UCSD-AML1 (cell line): ENCODE measurements at regions not wholly inside any gene's neighbourhood (a gene's known extent, or its start where the extent isn't known, plus 50 kb on each side); places are given as distances from the start of the nearest gene placed in this dataset.
"Not testable (repeated sequence)": the region's sequence is repeated elsewhere in the genome, so short reads cannot be mapped to it uniquely, and the experiment has no call there.

Experiments
- DNase-seq: peaks from one replicate; lab custom pipeline; 2025; ENCODE audit not compliant: unreplicated experiment; lab: John Stamatoyannopoulos, UW

DNA sequence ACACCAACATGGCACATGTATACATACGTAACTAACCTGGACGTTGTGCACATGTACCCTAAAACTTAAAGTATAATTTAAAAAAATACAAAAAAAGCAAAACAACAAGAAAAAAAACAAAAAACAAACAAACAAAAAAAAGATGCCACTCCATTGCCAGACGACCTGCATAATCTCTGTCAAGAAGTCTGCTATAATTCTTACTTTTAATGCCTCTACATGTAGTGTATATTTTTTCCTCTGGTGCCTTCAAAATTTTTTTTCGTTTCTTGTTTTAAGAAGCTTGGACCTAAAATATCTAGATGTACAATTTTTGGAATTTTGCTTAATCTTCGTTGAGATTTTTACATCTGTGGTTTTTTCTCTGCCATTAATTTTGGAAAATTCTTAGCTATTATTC lies 235.6 kb upstream of the ZNF521 start:
- DNase-seq, result no peak

- no peak for DNase-seq
Measured at GRCh38 chr18:25568986-25569385, 217.0 kb upstream of the ZNF521 start.

GRCh38 chr18:25563816-25564683 lies 212.1 kb upstream of the ZNF521 start:
- no peak for DNase-seq

- DNase-seq, result no peak
Measured at GRCh38 chr18:25563346-25563745, 211.4 kb upstream of the ZNF521 start.

- DNase-seq, result no peak
Measured at GRCh38 chr18:25561918-25562317, 210.0 kb upstream of the ZNF521 start.

GRCh38 chr18:25560369-25560768 lies 208.4 kb upstream of the ZNF521 start:
- DNase-seq, result no peak

GRCh38 chr18:25557011-25557410 lies 205.0 kb upstream of the ZNF521 start:
- no peak for DNase-seq

GRCh38 chr18:25553631-25554263 lies 201.8 kb upstream of the ZNF521 start:
- DNase-seq, result no peak

GRCh38 chr18:25544546-25545287 lies 192.8 kb upstream of the ZNF521 start:
- no peak for DNase-seq

DNA sequence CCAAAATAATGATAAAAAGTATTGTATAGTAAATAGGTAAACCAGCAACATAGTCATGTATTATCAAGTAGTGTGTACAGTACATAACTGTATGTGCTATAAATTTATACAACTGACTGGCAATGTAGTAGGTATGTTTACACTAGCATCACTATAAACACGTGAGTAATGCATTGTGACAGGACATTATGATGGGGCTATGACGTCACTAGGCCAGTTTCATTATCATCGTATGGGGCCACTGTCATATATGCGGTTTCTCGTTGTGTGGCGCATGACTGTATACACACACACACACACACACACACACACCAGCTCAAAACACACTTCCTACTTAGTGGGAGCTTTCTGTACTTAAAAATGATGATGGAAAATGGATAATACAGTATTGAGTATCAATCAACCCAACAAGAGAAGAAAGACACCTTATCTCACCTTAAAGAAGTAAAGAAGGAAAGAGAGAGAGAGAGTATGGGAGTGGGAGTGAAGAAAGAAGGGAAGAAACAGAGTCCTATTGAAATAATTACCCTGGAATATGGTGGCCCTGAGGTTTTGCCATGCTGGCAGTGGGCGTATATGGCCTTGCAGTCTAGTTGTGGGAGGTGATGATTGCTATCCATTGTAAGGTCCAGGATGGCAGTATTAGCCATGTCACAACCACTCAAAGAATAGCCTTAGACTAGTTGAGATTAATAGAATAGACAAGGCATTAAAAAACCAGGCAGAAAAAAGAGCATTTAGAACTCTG lies 186.4 kb upstream of the ZNF521 start:
- DNase-seq, result no peak

DNA sequence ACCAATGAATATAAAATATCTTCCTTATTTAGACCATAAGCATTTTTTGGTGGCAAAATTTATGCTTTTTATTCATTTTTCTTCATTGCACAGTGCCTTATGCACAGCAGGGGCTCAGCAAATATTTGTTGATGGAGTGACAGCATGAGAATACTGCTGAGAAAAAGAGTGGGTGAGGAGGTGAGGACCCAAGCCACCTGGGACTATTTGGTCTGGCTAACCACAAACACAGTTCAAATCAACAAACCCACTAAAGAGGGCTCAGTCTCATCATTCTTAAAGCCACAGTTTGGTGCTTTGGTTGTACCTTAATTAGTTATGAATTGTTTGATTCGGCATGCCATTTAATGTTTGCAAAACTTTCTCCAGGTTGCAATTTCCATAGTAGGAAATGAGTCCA lies 183.5 kb upstream of the ZNF521 start:
- no peak for DNase-seq

DNA sequence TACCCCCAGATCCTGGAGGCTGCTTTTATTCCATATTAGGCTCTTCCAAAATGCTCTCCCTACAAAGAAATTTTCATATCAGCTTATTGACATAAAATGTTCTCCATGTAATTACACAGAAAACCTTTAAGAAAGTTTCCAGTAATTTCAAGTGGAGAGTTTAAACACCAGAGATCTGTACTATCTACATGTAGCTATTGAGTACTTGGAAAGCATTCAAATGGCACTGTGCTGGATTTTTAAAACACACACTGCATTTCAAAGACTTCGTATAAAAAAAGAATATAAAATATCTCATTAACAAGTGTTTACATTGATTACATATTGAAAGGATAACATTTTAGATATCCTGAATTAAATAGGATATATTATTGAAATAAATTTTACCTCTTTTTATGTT lies 182.4 kb upstream of the ZNF521 start:
- no peak for DNase-seq

DNA sequence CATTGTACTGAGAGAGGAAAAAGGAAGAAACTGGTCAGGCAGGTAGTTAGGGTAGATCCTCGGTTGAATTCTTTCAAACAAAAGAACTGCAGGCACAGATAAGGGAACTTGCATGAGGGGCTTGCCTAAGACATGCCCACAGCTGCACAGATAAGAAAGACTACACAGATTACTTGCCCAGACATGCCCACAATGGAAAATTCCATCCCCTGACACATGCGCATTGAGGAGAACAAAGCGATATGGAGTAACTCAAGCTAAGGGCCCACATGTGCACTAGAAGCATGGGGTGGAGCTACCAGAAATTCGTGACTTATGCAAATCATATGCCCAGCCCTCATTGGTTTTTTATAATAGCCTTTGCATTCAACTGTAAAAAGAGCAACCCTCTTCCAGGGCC lies 181.3 kb upstream of the ZNF521 start:
- DNase-seq, result no peak

- no peak for DNase-seq
Measured at GRCh38 chr18:25531207-25531606, 179.2 kb upstream of the ZNF521 start.

- not testable (repeated sequence) for DNase-seq
Measured at GRCh38 chr18:25525789-25526188, 173.8 kb upstream of the ZNF521 start.

DNA sequence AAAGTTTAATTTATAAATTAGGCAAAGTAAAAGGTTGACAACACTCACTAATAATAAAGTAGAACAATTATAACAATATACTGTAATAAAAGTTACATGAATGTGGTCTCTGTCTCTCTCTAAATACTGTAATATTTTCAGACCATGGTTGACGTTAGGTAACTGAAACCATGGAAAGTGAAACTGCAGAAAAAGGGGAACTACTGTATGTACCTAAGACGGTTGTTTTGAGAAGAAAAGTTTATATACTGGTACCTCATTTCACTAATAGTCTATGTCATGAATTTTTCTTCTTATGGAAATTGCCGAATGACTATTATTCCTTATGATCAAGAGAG lies 166.7 kb upstream of the ZNF521 start:
- no peak for DNase-seq

- DNase-seq, result no peak
Measured at GRCh38 chr18:25517881-25518715, 166.1 kb upstream of the ZNF521 start.

GRCh38 chr18:25516747-25517498 lies 165.0 kb upstream of the ZNF521 start:
- no peak for DNase-seq

GRCh38 chr18:25516121-25516520 lies 164.2 kb upstream of the ZNF521 start:
- DNase-seq, result no peak

- no peak for DNase-seq
Measured at GRCh38 chr18:25510096-25510495, 158.1 kb upstream of the ZNF521 start.
